GM21360 (cell line): ENCODE measurements at regions not wholly inside any gene's neighbourhood (a gene's known extent, or its start where the extent isn't known, plus 50 kb on each side); places are given as distances from the start of the nearest gene placed in this dataset.
A peak's percentile ranks its signal among the peaks of the same experiment; 100 is the strongest.

Source experiments
- ATAC-seq: cut with Tn5 transposase; IDR thresholded peaks from one replicate; pipeline ENCODE4 v1.9.1; 2021; ENCODE audit warnings: mild to moderate bottlenecking, moderate library complexity; ENCODE audit not compliant: unreplicated experiment

- ATAC-seq = no peak
Observed at GRCh38 chr20:9923648-9924047, 84.8 kb upstream of the PAK5 start.

- no peak for ATAC-seq
Observed at GRCh38 chr20:9920866-9921265, 82.0 kb upstream of the PAK5 start.

- ATAC-seq = peak; percentile 85
Observed at GRCh38 chr20:9919271-9920014, 80.6 kb upstream of the PAK5 start.

- no peak for ATAC-seq
Observed at GRCh38 chr20:9918348-9918747, 79.5 kb upstream of the PAK5 start.

GRCh38 chr20:9916761-9917160 lies 77.9 kb upstream of the PAK5 start:
- no peak for ATAC-seq

GRCh38 chr20:9912858-9913434 lies 74.1 kb upstream of the PAK5 start:
- peak; percentile 84 for ATAC-seq

- ATAC-seq = no peak
Observed at GRCh38 chr20:9912290-9912689, 73.4 kb upstream of the PAK5 start.

GRCh38 chr20:9911519-9911918 lies 72.6 kb upstream of the PAK5 start:
- no peak for ATAC-seq

- ATAC-seq = no peak
Observed at GRCh38 chr20:9909167-9909566, 70.3 kb upstream of the PAK5 start.

- no peak for ATAC-seq
Observed at GRCh38 chr20:9903048-9903655, 64.3 kb upstream of the PAK5 start.

- ATAC-seq = no peak
Observed at GRCh38 chr20:9889270-9889981, 50.5 kb upstream of the PAK5 start.
